RWPE2 (cell line): ENCODE measurements at regions not wholly inside any gene's neighbourhood (a gene's known extent, or its start where the extent isn't known, plus 50 kb on each side); places are given as distances from the start of the nearest gene placed in this dataset.
"Not testable (repeated sequence)": the region's sequence is repeated elsewhere in the genome, so short reads cannot be mapped to it uniquely, and the experiment has no call there.

Experiments used
- ATAC-seq: fragments of 200-7000 bp; cut with Tn5 transposase; 3 replicates; pipeline ENCODE4 v1.9.1; 2021; ENCODE audit warnings: low read depth
- DNase-seq: peaks from one replicate; pipeline ENCODE4 v3.0.0-alpha.2; 2020; ENCODE audit warnings: low spot score
- H3K27ac ChIP-seq: fragments of 450-650 bp; 2 replicates; pipeline ENCODE4 v1.5.1; 2017; ENCODE audit warnings: mild to moderate bottlenecking; ENCODE audit not compliant: poor library complexity, severe bottlenecking
- H3K27me3 ChIP-seq: fragments of 250-450 bp; sonication (Bioruptor Pico); 2 replicates; pipeline ENCODE4 v1.5.1; 2021; ENCODE audit warnings: mild to moderate bottlenecking, moderate library complexity; ENCODE audit not compliant: insufficient read depth, poor library complexity, severe bottlenecking
- H3K36me3 ChIP-seq: fragments of 250-450 bp; sonication (Bioruptor Pico); 2 replicates; pipeline ENCODE4 v1.5.1; 2020; ENCODE audit warnings: low read depth, mild to moderate bottlenecking, moderate library complexity
- H3K4me1 ChIP-seq: fragments of 250-450 bp; sonication (Bioruptor Pico); 2 replicates; pipeline ENCODE4 v1.5.1; 2021; ENCODE audit warnings: mild to moderate bottlenecking, moderate library complexity; ENCODE audit not compliant: insufficient read depth, poor library complexity, severe bottlenecking
- H3K4me3 ChIP-seq: fragments of 250-450 bp; sonication (Bioruptor Pico); 2 replicates; pipeline ENCODE4 v1.5.1; 2021; ENCODE audit warnings: mild to moderate bottlenecking, moderate library complexity; ENCODE audit not compliant: severe bottlenecking
- H3K9me3 ChIP-seq: fragments of 250-450 bp; sonication (Bioruptor Pico); 2 replicates; pipeline ENCODE4 v1.5.1; 2021; ENCODE audit warnings: mild to moderate bottlenecking, moderate library complexity; ENCODE audit not compliant: severe bottlenecking
- TF ChIP-seq, protein P1 (sequence below): fragments of 450-650 bp; IDR thresholded peaks from one replicate; pipeline ENCODE4 v1.5.1; 2017; ENCODE audit warnings: mild to moderate bottlenecking, moderate library complexity; ENCODE audit not compliant: poor library complexity, severe bottlenecking

DNA sequence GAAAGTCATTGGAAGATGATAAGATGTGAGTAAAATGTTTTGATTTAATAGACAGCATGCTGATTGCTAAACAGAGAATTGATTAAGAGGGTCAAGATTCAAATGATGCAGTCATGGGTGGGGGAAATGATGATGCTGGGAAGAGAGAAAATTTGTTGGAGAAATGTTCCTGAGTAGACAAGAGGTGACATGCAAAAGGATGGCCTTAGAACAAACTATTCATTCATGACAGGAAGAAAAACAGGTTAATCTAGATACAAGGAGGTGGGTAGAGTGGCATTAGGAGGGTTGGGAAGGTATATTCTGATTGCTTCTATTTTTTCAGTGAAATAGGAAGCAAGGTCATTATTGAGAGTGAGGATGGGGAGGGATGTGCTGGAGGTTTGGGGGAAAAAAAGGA, 146.7 kb downstream of the SEM1 start:
- H3K27ac ChIP-seq, result no peak overlapping the region
- no peaks in the 10 kb centered on the region for H3K36me3 ChIP-seq
- TF ChIP-seq, protein P1, sequence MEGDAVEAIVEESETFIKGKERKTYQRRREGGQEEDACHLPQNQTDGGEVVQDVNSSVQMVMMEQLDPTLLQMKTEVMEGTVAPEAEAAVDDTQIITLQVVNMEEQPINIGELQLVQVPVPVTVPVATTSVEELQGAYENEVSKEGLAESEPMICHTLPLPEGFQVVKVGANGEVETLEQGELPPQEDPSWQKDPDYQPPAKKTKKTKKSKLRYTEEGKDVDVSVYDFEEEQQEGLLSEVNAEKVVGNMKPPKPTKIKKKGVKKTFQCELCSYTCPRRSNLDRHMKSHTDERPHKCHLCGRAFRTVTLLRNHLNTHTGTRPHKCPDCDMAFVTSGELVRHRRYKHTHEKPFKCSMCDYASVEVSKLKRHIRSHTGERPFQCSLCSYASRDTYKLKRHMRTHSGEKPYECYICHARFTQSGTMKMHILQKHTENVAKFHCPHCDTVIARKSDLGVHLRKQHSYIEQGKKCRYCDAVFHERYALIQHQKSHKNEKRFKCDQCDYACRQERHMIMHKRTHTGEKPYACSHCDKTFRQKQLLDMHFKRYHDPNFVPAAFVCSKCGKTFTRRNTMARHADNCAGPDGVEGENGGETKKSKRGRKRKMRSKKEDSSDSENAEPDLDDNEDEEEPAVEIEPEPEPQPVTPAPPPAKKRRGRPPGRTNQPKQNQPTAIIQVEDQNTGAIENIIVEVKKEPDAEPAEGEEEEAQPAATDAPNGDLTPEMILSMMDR, result no peak
- H3K4me1 ChIP-seq, result no peaks in the 10 kb centered on the region
- ATAC-seq, result no peak
- H3K9me3 ChIP-seq, result no peaks in the 10 kb centered on the region
- no peak for DNase-seq
- no peak overlapping the region for H3K4me3 ChIP-seq
- no peaks in the 10 kb centered on the region for H3K27me3 ChIP-seq

DNA sequence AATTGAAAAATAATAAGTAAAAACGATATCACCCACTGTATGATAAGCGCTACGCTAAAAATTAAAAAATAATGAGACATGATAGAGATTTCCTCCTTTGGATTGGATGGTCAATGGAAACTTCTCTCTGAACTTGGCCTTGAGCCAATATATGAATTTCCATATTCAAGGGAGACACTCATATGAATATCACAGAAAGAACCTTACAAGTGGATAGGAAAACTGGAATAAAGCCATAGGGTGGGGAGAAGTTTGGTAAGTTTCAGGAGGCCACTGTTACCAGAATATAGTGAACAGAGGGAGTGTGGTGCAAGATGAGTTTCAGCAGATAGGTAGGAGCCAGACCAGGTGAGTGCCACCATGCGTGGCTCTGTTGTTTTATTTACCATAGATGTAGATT, 147.2 kb downstream of the SEM1 start:
- Histone ChIP-seq H3K4me3 (no peak overlapping the region), H3K27me3 (no peaks in the 10 kb centered on the region), H3K4me1 (no peaks in the 10 kb centered on the region), H3K27ac (no peak overlapping the region), H3K36me3 (no peaks in the 10 kb centered on the region), H3K9me3 (no peaks in the 10 kb centered on the region)
- TF ChIP-seq, protein P1, result no peak
- ATAC-seq, result no peak
- no peak for DNase-seq

DNA sequence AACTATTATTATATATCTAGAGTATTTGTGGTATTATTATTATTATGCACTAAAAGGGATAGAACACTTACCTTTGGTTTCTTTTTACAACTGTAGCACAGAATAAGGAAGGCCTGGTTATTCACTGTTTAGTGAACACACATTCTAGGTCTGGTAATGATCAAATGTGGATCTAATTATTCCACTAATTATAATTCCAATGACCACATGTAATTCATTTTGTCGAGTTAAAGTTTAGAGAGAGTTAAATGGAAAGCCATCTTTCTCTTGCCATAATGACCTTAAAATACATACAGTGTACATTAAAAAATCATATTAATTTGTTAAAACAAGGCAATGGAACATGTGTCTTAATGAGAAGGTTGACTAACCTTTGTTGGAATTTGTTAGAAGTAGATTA, 147.8 kb downstream of the SEM1 start:
- Histone ChIP-seq H3K9me3 (no peaks in the 10 kb centered on the region), H3K4me1 (no peaks in the 10 kb centered on the region), H3K27ac (no peak overlapping the region), H3K4me3 (no peak overlapping the region), H3K27me3 (no peaks in the 10 kb centered on the region), H3K36me3 (no peaks in the 10 kb centered on the region)
- ATAC-seq (no peak), DNase-seq (no peak)
- TF ChIP-seq, protein P1, result no peak

DNA sequence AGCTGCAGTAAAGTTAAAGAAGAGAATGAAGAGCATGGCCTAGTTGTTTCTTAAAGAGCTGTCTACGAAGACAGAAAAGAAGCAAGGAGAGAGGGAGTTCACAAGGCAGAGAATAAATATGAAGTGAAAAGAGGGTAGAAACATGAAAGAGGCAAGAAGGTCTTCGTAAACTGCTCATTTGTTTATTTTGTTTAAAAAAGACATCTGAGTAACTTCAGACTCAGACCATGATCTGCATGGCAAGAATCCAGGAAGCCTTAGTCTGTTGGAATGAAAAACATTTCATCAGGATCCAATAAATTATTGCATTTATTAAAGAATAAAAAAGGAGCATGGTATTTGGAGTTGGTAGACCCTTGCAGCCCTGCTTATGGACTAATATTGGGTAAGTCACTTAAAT, 151.1 kb downstream of the SEM1 start:
- ATAC-seq, result no peak
- TF ChIP-seq, protein P1, result no peak
- no peak for DNase-seq
- Histone ChIP-seq H3K27me3 (no peaks in the 10 kb centered on the region), H3K4me1 (no peaks in the 10 kb centered on the region), H3K9me3 (no peaks in the 10 kb centered on the region), H3K4me3 (no peak overlapping the region), H3K27ac (no peak overlapping the region), H3K36me3 (no peaks in the 10 kb centered on the region)

DNA sequence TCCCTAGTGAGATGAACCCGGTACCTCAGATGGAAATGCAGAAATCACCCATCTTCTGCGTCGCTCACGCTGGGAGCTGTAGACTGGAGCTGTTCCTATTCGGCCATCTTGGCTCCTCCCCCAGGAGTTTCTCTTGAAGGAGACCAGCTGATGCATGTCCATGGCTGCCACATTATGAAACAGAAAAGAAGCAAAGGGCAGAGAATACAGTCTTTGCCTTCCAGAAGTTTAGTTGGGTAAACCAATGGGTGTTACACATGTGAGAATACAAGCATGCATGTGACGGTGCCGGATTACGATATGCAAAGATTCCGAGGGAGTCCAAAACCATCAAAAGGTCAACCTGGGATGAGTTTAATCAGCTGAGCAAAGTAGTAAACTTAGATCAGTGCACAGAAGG, 151.6 kb downstream of the SEM1 start:
- Histone ChIP-seq H3K27me3 (no peaks in the 10 kb centered on the region), H3K27ac (no peak overlapping the region), H3K4me1 (no peaks in the 10 kb centered on the region), H3K4me3 (no peak overlapping the region), H3K9me3 (no peaks in the 10 kb centered on the region), H3K36me3 (no peaks in the 10 kb centered on the region)
- DNase-seq (no peak), ATAC-seq (no peak)
- TF ChIP-seq, protein P1, result no peak

DNA sequence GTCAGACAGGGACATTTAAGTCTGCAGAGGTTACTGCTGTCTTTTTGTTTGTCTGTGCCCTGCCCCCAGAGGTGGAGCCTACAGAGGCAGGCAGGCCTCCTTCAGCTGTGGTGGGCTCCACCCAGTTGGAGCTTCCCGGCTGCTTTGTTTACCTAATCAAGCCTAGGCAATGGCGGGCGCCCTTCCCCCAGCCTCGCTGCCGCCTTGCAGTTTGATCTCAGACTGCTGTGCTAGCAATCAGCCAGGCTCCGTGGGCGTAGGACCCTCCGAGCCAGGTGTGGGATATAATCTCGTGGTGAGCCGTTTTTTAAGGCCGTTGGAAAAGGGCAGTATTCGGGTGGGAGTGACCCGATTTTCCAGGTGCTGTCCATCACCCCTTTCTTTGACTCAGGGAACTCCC, 152.0 kb downstream of the SEM1 start:
- H3K27me3 ChIP-seq, H3K4me3 ChIP-seq, DNase-seq, H3K9me3 ChIP-seq, H3K4me1 ChIP-seq, H3K27ac ChIP-seq, H3K36me3 ChIP-seq, ATAC-seq: not testable (repeated sequence)
